Lung (tissue), 11 donors: ENCODE measurements at regions not wholly inside any gene's neighbourhood (a gene's known extent, or its start where the extent isn't known, plus 50 kb on each side); places are given as distances from the start of the nearest gene placed in this dataset.

Experiments
- ATAC-seq: fragments of 200-7000 bp; cut with Tn5 transposase; one replicate; pipeline ENCODE4 v1.9.1; 2020; ENCODE audit warnings: moderate number of reproducible peaks; ENCODE audit not compliant: insufficient read depth, low FRiP score
- DNase-seq, 3 donors: peaks; one replicate each; pipeline ENCODE4 v3.0.0-alpha.2; 2013 to 2017
- H3K27ac ChIP-seq, 2 donors: one replicate each; pipeline ENCODE4 v1.5.1; 2013; ENCODE audit warnings: mild to moderate bottlenecking in 2 of 2, moderate library complexity in 2 of 2, control low read depth in 1 of 2, inconsistent platforms in 1 of 2, low read depth in 1 of 2, low read length in 1 of 2
- H3K27me3 ChIP-seq, 3 donors: one replicate each; pipeline ENCODE4 v1.5.1; 2013; ENCODE audit warnings: low read length in 2 of 3; ENCODE audit not compliant: control insufficient read depth in 3 of 3, insufficient read depth in 3 of 3
- H3K36me3 ChIP-seq, 4 donors: one replicate each; pipeline ENCODE4 v1.5.1; 2013; ENCODE audit warnings: low read length in 4 of 4, mild to moderate bottlenecking in 1 of 4, moderate library complexity in 1 of 4; ENCODE audit not compliant: control insufficient read depth in 4 of 4, insufficient read depth in 4 of 4
- H3K4me1 ChIP-seq, 5 donors: one replicate each; pipeline ENCODE4 v1.5.1; 2013; ENCODE audit warnings: low read length in 5 of 5, mild to moderate bottlenecking in 2 of 5, moderate library complexity in 1 of 5; ENCODE audit not compliant: control insufficient read depth in 5 of 5, insufficient read depth in 5 of 5
- H3K4me3 ChIP-seq: one replicate; pipeline ENCODE4 v1.5.1; 2013; ENCODE audit warnings: mild to moderate bottlenecking, control low read depth, moderate library complexity
- H3K9ac ChIP-seq, 2 donors: one replicate each; pipeline ENCODE4 v1.5.1; 2013; ENCODE audit warnings: low read length in 2 of 2, control low read depth in 1 of 2; ENCODE audit not compliant: insufficient read depth in 1 of 2
- H3K9me3 ChIP-seq, 4 donors: one replicate each; pipeline ENCODE4 v1.5.1; 2013; ENCODE audit warnings: low read length in 3 of 4, mild to moderate bottlenecking in 1 of 4, moderate library complexity in 1 of 4; ENCODE audit not compliant: control insufficient read depth in 4 of 4, insufficient read depth in 3 of 4
- WGBS, 2 donors: extraction: QIAGEN DNeasy Blood & Tissue Kit; methylation state at CpG; one replicate each; pipeline ENCODE4 v1.1.7; 2013; 5-methylcytosine and 5-hydroxymethylcytosine counted together
- TF ChIP-seq, protein P1 (sequence below): IDR thresholded peaks from 2 replicates; pipeline ENCODE4 v1.5.1; 2012; ENCODE audit warnings: mild to moderate bottlenecking; ENCODE audit errors: control extremely low read depth, extremely low read depth
- donor health status: control.
- donor health status: control.
- donor health status: Bipolar disorder and iron deficiency.
- donor health status: healthy.
- donor health status: DM: yes; HTN: yes; CAD: no.

GRCh38 chr2:20551945-20552328 lies 99.0 kb downstream of the HS1BP3 start:
- Histone ChIP-seq H3K36me3 (no peaks in the 10 kb centered on the region), H3K27me3 (no peaks in the 10 kb centered on the region), H3K9me3 (no peaks in the 10 kb centered on the region), H3K9ac (no peak overlapping the region), H3K4me3 (no peak overlapping the region), H3K4me1 (no peaks in the 10 kb centered on the region), H3K27ac (no peak overlapping the region)
- DNase-seq: no peak
- TF ChIP-seq, protein P1, sequence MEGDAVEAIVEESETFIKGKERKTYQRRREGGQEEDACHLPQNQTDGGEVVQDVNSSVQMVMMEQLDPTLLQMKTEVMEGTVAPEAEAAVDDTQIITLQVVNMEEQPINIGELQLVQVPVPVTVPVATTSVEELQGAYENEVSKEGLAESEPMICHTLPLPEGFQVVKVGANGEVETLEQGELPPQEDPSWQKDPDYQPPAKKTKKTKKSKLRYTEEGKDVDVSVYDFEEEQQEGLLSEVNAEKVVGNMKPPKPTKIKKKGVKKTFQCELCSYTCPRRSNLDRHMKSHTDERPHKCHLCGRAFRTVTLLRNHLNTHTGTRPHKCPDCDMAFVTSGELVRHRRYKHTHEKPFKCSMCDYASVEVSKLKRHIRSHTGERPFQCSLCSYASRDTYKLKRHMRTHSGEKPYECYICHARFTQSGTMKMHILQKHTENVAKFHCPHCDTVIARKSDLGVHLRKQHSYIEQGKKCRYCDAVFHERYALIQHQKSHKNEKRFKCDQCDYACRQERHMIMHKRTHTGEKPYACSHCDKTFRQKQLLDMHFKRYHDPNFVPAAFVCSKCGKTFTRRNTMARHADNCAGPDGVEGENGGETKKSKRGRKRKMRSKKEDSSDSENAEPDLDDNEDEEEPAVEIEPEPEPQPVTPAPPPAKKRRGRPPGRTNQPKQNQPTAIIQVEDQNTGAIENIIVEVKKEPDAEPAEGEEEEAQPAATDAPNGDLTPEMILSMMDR: no peak
- ATAC-seq: no peak
- WGBS, 2 donors: 87 to 91% methylated on average over 5 of the region's 5 CpGs

- Histone ChIP-seq H3K36me3 (no peaks in the 10 kb centered on the region), H3K4me1 (no peaks in the 10 kb centered on the region), H3K9me3 (no peaks in the 10 kb centered on the region), H3K4me3 (no peak overlapping the region), H3K27ac (no peak overlapping the region), H3K9ac (no peak overlapping the region), H3K27me3 (no peaks in the 10 kb centered on the region)
- WGBS, 2 donors: 80 to 84% methylated on average over 3 of the region's 3 CpGs
- DNase-seq (no peak), ATAC-seq (no peak)
- TF ChIP-seq, protein P1: no peak
These were observed 98.1 kb downstream of the HS1BP3 start for GRCh38 chr2:20552847-20553246.

DNA sequence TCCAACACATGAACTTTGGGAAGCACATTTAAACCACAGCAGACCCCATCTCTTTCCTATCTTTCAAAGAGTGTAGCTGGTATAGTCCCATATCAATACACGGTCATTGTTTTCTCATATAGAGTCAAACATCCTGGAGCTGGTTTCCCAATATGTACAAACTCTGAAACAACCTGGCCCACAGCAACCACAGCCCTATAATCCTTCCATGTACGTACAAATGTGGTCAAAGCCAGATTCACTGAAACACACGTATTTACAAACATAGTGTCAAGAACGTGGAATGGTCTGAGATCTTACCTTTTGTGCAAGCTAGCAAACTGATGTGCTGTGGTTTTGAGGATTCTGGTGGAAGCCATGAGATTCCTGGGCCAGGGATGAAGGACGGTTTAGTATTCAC lies 97.3 kb downstream of the HS1BP3 start:
- WGBS, 2 donors: 74% methylated on average over 5 of the region's 5 CpGs

DNA sequence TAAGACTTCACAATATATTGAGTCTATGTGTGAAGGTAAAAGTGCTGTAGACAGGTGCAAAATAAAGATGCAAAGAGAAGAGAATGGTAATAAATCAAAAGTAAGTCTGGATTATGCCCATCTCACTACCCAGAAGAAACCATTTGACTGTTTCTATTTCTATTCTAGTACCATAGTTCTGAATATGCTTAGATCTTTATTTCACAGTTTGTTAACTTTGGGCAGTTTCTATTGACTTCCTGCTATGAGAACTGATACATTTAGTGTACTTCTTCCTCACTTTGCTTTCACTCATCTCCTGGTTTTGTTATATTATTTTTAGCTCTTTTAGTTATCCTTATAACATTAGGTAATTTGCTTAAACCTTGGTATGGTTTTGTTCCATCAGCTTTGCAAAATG lies 94.9 kb downstream of the HS1BP3 start:
- Histone ChIP-seq H3K36me3 (no peaks in the 10 kb centered on the region), H3K9ac (no peak overlapping the region), H3K4me3 (no peak overlapping the region), H3K27ac (no peak overlapping the region), H3K4me1 (no peaks in the 10 kb centered on the region), H3K9me3 (no peaks in the 10 kb centered on the region), H3K27me3 (no peaks in the 10 kb centered on the region)
- no peak for ATAC-seq
- no peak for DNase-seq
- TF ChIP-seq, protein P1: no peak

More for the DNA sequence above, 97.3 kb downstream of the HS1BP3 start:
- Histone ChIP-seq H3K9me3 (no peaks in the 10 kb centered on the region), H3K27ac (no peak overlapping the region), H3K9ac (no peak overlapping the region), H3K4me1 (no peaks in the 10 kb centered on the region), H3K4me3 (no peak overlapping the region), H3K27me3 (no peaks in the 10 kb centered on the region), H3K36me3 (no peaks in the 10 kb centered on the region)
- DNase-seq (no peak), ATAC-seq (no peak)
- TF ChIP-seq, protein P1: no peak
